T-helper 1 cell treated with Interleukin-12 subunit alpha and Interleukin-12 subunit beta and Interleukin-4 antibody, amounts not matched to agents 30 μg/mL and 1 μg/mL, for 36 hours (primary cell): ENCODE measurements at regions not wholly inside any gene's neighbourhood (a gene's known extent, or its start where the extent isn't known, plus 50 kb on each side); places are given as distances from the start of the nearest gene placed in this dataset.

ENCODE experiments used
- H3K27ac Mint-ChIP-seq: one replicate; pipeline ENCODE4 v1.8.0; 2021; ENCODE audit warnings: mild to moderate bottlenecking, mixed read lengths
- H3K27me3 Mint-ChIP-seq: one replicate; pipeline ENCODE4 v1.8.0; 2021; ENCODE audit warnings: low read depth, mixed read lengths
- H3K36me3 Mint-ChIP-seq: one replicate; pipeline ENCODE4 v1.8.0; 2021; ENCODE audit warnings: low read depth, mixed read lengths
- H3K4me1 Mint-ChIP-seq: one replicate; pipeline ENCODE4 v1.8.0; 2021; ENCODE audit warnings: low read depth, mixed read lengths
- H3K4me3 Mint-ChIP-seq: one replicate; pipeline ENCODE4 v1.8.0; 2021; ENCODE audit warnings: mild to moderate bottlenecking, moderate library complexity, mixed read lengths
- H3K9me3 Mint-ChIP-seq: one replicate; pipeline ENCODE4 v1.8.0; 2021; ENCODE audit warnings: mixed read lengths

- Mint-ChIP-seq H3K4me3 (no peak overlapping the region), H3K9me3 (peaks cover 9% of the 10 kb centered on the region), H3K4me1 (no peaks in the 10 kb centered on the region), H3K27me3 (no peaks in the 10 kb centered on the region), H3K36me3 (no peaks in the 10 kb centered on the region), H3K27ac (no peak overlapping the region)
Observed at GRCh38 chr10:83190614-83191013, 948.7 kb upstream of the GHITM start.

GRCh38 chr10:83193026-83193425 is 946.3 kb upstream of the GHITM start:
- no peaks in the 10 kb centered on the region for H3K36me3 Mint-ChIP-seq
- no peak overlapping the region for H3K27ac Mint-ChIP-seq
- H3K9me3 Mint-ChIP-seq: peaks cover 9% of the 10 kb centered on the region
- H3K4me1 Mint-ChIP-seq: no peaks in the 10 kb centered on the region
- H3K4me3 Mint-ChIP-seq: no peak overlapping the region
- H3K27me3 Mint-ChIP-seq: no peaks in the 10 kb centered on the region

DNA sequence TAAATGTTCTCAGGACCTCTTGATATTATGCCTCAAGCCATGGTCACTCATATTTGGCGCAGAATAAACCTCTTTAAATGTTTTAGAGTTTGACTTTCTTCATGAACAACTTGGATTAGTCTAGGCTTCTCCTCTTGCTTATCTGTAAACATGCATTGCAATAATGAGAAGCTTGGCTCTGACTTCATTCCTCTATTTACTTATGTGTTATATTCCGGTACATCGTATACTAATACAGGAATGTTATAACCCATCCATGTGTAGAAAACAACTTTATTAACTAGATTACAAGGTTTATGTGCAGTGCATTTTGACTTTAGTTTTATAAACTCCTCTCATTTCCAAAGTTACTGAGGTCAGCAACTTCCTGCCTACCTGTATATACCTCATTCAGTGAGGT is 944.3 kb upstream of the GHITM start:
- Mint-ChIP-seq H3K9me3 (peaks cover 9% of the 10 kb centered on the region), H3K36me3 (no peaks in the 10 kb centered on the region), H3K4me1 (no peaks in the 10 kb centered on the region), H3K27ac (no peak overlapping the region), H3K4me3 (no peak overlapping the region), H3K27me3 (no peaks in the 10 kb centered on the region)

GRCh38 chr10:83199374-83199773 is 939.9 kb upstream of the GHITM start:
- no peaks in the 10 kb centered on the region for H3K27me3 Mint-ChIP-seq
- no peak overlapping the region for H3K27ac Mint-ChIP-seq
- H3K4me1 Mint-ChIP-seq: no peaks in the 10 kb centered on the region
- H3K36me3 Mint-ChIP-seq: no peaks in the 10 kb centered on the region
- H3K4me3 Mint-ChIP-seq: no peak overlapping the region
- peaks cover 4% of the 10 kb centered on the region for H3K9me3 Mint-ChIP-seq

DNA sequence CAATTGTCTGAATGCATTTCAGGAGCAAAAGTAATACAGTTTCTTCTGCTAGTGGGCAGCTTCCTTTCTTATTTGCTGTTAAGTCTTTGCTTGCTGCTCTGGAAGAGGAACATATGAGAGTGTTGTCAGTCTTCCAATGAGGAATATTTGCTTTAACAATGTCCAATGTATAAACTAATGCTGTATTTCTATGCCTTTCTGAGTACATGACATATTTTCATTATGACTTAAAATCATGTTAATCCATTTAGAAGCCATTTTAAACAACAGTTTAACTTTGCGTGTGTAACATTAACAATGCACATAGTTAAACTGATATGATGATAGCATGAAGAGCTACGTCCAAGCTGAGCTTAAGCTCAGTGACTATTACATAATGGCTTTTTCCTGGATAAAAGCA is 933.4 kb upstream of the GHITM start:
- Mint-ChIP-seq H3K27me3 (no peaks in the 10 kb centered on the region), H3K4me1 (no peaks in the 10 kb centered on the region), H3K27ac (no peak overlapping the region)

DNA sequence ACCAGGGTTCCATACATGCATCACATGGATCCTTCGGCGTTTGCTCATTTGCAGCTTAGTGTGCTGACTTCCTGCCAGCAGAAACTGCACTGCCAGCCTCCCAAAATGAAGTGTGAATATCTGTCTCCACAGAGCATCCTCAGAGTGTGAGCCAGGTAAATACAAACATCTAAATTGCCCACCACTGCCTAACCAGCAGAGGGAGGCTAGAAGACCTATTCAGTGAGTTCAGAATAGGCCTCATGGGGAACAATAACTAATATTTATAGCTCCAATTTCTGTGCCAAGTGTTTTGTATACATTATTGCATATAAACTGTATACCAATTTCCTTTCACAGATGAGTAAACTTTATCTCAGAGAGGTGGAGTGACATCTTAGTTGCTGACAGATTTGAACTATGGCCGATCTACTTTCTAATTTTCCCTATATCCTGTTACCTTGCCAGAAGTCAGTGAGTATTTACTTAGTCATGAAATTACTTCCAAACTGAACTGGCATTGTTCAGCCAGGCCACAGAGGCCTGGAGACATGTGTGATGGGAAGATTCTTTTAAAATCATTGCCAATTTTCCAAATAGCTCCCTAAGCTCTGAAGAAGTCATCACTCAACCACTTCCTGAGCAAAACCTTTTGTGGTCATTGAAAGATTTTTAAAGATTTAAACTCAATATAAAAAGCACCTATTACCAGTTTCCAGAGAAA is 926.5 kb upstream of the GHITM start:
- Mint-ChIP-seq H3K4me1 (no peaks in the 10 kb centered on the region), H3K36me3 (no peaks in the 10 kb centered on the region), H3K27ac (no peak overlapping the region)

More for the DNA sequence above, 933.4 kb upstream of the GHITM start:
- no peak overlapping the region for H3K4me3 Mint-ChIP-seq
- peaks cover 4% of the 10 kb centered on the region for H3K9me3 Mint-ChIP-seq
- no peaks in the 10 kb centered on the region for H3K36me3 Mint-ChIP-seq

DNA sequence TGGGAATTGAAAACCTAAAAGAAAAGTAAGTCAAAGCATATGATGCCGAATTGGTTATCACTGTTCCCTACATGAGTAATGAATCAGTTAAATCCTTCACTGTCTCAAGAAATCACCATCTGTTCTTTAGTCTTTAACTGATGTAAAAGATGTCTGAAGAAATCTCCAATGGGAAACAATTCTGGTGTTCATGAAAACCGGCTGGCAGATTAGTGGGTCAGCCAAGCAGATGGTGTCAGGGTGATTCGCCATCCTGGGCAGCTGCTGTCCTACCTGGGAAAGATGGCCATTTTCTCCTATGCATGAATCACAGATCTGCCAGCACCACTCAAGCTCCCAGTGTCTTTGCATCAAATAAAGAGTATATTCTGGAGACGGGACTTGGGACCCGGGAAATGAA is 925.2 kb upstream of the GHITM start:
- Mint-ChIP-seq H3K9me3 (no peaks in the 10 kb centered on the region), H3K27me3 (no peaks in the 10 kb centered on the region), H3K27ac (no peak overlapping the region), H3K36me3 (no peaks in the 10 kb centered on the region), H3K4me1 (no peaks in the 10 kb centered on the region), H3K4me3 (no peak overlapping the region)

More for the DNA sequence above, 926.5 kb upstream of the GHITM start:
- H3K9me3 Mint-ChIP-seq: no peaks in the 10 kb centered on the region
- H3K4me3 Mint-ChIP-seq: no peak overlapping the region
- H3K27me3 Mint-ChIP-seq: no peaks in the 10 kb centered on the region

- no peaks in the 10 kb centered on the region for H3K4me1 Mint-ChIP-seq
- no peak overlapping the region for H3K4me3 Mint-ChIP-seq
- no peak overlapping the region for H3K27ac Mint-ChIP-seq
- H3K36me3 Mint-ChIP-seq: no peaks in the 10 kb centered on the region
- peaks cover 4% of the 10 kb centered on the region for H3K9me3 Mint-ChIP-seq
- no peaks in the 10 kb centered on the region for H3K27me3 Mint-ChIP-seq
Observed at GRCh38 chr10:83218205-83218604, 921.1 kb upstream of the GHITM start.

- Mint-ChIP-seq H3K4me1 (no peaks in the 10 kb centered on the region), H3K9me3 (peaks cover 7% of the 10 kb centered on the region), H3K4me3 (no peak overlapping the region), H3K36me3 (no peaks in the 10 kb centered on the region), H3K27me3 (no peaks in the 10 kb centered on the region), H3K27ac (no peak overlapping the region)
Observed at GRCh38 chr10:83222300-83222699, 917.0 kb upstream of the GHITM start.

DNA sequence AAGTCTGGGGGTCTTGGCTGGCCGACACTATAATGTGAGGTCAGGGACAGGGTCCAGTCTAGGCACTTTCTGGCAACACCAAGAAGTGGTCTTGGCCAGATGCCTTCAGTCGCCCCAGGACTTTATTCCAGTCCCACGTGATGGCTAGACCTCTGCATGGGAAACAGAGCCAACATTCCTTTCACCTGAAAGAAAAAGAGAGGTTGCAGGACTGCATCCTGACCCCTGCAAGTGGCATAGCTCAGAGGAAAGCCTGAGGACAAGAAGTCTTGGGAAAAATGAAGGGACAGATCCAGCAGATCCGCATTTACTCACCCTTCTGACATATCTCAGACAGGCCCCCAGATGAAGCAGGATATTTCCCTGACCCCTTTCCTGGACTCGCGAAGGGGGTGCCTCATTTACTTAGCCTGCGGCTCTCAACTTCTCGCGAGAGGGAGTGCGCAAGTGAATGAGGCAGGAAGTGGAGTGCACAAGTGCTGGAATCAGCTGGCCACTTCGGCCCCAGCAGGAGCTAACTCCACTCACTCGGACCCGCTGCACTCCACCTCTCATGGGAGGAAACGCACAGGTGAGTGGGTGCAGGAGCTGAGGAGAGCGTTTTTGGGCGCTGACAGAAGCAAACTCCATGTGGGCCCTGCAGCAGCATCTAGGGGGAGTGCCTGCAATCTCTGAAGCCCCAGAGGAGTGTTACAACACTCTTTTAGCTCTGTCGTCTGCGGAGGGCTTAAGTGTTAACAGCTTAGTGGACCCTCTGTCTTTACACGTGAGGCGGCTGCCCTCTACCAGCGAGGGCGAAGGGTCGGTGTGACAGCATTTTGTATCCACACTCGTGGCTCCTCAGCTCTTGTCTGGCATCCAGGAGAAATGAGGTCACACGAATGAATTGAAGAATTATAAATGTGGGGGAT is 916.2 kb upstream of the GHITM start:
- Mint-ChIP-seq H3K4me1 (no peaks in the 10 kb centered on the region), H3K27me3 (no peaks in the 10 kb centered on the region), H3K27ac (no peak overlapping the region), H3K4me3 (no peak overlapping the region), H3K9me3 (peaks cover 7% of the 10 kb centered on the region), H3K36me3 (no peaks in the 10 kb centered on the region)

DNA sequence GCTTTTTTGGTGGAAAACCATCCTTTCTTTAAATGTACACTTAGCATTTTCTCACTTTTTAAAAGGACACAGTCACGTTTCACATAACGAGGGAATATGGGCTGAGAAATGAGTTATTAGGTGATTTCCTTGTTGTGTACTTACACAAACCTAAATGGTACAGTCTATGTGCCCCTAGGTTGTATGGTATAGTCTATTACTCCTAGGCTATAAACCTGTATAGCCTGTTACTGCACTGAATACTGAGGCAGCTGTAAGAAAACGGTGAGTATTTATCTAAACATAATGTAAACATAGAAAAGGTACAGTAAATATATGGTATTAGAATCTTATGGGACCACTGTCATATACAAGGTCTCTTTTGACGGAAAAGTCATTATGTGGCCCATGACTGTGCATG is 913.5 kb upstream of the GHITM start:
- Mint-ChIP-seq H3K27ac (no peak overlapping the region), H3K9me3 (peaks cover 6% of the 10 kb centered on the region), H3K36me3 (no peaks in the 10 kb centered on the region), H3K4me1 (no peaks in the 10 kb centered on the region), H3K4me3 (no peak overlapping the region), H3K27me3 (no peaks in the 10 kb centered on the region)

DNA sequence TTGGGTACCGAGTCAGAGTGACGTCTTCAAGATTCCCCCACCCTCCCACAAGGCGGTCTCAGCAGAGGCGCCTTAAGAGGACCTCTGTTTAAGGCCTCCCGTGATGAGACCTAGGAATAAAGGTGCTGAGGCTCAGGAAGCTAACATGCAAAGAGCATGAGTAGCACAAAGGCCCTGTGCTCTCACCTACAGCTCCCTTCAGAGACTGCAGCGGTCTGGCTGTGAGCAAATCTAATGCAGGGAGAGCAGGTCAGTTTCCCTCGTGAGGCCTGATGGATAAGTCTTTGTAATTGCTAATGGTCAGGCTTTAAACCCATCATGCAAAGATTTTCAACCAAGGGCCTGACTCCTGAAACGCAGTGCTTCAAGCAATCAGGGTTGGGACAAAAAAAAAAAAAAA is 909.3 kb upstream of the GHITM start:
- no peaks in the 10 kb centered on the region for H3K27me3 Mint-ChIP-seq
- H3K4me3 Mint-ChIP-seq: no peak overlapping the region
- no peak overlapping the region for H3K27ac Mint-ChIP-seq
- peaks cover 4% of the 10 kb centered on the region for H3K9me3 Mint-ChIP-seq
- no peaks in the 10 kb centered on the region for H3K4me1 Mint-ChIP-seq
- H3K36me3 Mint-ChIP-seq: no peaks in the 10 kb centered on the region

GRCh38 chr10:83233691-83234090 is 905.6 kb upstream of the GHITM start:
- no peaks in the 10 kb centered on the region for H3K27me3 Mint-ChIP-seq

GRCh38 chr10:83248106-83248631 is 891.1 kb upstream of the GHITM start:
- Mint-ChIP-seq H3K36me3 (no peaks in the 10 kb centered on the region), H3K4me3 (no peak overlapping the region), H3K27me3 (no peaks in the 10 kb centered on the region), H3K4me1 (no peaks in the 10 kb centered on the region), H3K27ac (no peak overlapping the region), H3K9me3 (peaks cover 22% of the 10 kb centered on the region)

More at GRCh38 chr10:83233691-83234090, 905.6 kb upstream of the GHITM start:
- Mint-ChIP-seq H3K4me1 (no peaks in the 10 kb centered on the region), H3K4me3 (no peak overlapping the region), H3K9me3 (no peaks in the 10 kb centered on the region), H3K27ac (no peak overlapping the region), H3K36me3 (no peaks in the 10 kb centered on the region)

- H3K27ac Mint-ChIP-seq: no peak overlapping the region
- no peaks in the 10 kb centered on the region for H3K27me3 Mint-ChIP-seq
- H3K4me1 Mint-ChIP-seq: no peaks in the 10 kb centered on the region
- H3K9me3 Mint-ChIP-seq: peaks cover 28% of the 10 kb centered on the region
- H3K36me3 Mint-ChIP-seq: no peaks in the 10 kb centered on the region
- H3K4me3 Mint-ChIP-seq: no peak overlapping the region
Observed at GRCh38 chr10:83250396-83250795, 888.9 kb upstream of the GHITM start.
